ENCODE measurements at regions not wholly inside any gene's neighbourhood (a gene's known extent, or its start where the extent isn't known, plus 50 kb on each side); places are given as distances from the start of the nearest gene placed in this dataset.
"Not testable (repeated sequence)": the region's sequence is repeated elsewhere in the genome, so short reads cannot be mapped to it uniquely, and the experiment has no call there.

DNA sequence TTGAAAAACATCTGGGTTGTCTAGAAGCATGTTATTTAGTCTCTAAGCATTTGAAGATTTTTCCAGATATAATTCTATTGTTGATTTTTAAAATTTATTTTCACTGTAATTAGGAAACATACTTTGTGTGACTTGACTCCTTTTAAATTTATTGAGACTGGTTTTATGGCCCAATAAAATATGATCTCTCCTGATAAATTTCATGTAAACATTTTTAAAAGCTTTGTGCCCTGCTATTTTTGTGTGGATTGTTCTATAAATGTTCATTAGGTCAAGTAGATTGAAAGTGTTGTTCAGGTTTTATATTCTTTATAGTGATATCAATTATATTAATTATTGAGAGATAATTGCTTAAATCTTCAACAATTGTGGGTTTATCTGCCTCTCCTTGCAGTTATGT, 105.4 kb downstream of the RFX6 start:
- DNase-seq (ENCODE audit: low read depth, low spot score) = no peak

DNA sequence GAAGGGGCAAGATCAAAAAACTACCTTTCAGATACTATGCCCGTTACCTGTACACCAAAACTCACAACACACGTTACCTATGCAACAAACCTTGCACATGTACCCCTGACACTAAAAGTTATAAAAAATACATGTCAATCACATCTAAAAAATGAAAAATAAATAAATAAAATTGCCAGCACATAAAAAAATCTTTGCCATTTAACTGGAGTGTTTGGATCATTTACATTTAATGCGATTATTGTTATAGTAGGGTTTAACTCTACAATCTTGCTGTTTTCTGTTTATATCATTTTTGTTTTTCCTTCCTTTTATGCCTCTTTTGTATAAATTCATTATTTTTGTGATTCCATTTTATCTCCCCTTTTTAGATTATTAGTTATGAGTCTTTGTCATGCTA, 106.3 kb downstream of the RFX6 start:
- no peak for DNase-seq (ENCODE audit: low read depth, low spot score)
- no peak overlapping the region for H3K4me3 ChIP-seq (ENCODE audit: low read length)

More for the DNA sequence above, 105.4 kb downstream of the RFX6 start:
- H3K4me3 ChIP-seq (ENCODE audit: low read length) = no peak overlapping the region

DNA sequence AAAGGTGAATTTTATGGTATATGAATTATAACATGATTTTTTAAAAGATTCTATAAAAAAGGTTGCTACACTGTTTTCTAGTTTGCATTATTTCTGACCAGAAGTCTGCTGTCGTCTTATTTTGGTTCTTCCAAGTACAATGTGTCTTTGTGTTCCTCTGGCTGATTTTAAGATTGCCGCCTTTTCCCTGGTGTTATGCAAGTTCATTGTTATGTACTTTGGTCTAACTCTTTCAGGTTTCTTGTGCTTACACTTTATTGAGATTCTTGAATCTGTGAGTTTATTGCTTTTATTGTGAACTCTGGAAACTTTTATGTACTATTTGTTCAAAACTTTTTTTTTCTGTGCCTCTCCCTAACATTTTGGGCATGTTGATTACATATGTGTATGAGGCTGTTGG, 109.8 kb downstream of the RFX6 start:
- H3K4me3 ChIP-seq (ENCODE audit: low read length) = no peak overlapping the region
- DNase-seq (ENCODE audit: low read depth, low spot score) = no peak

DNA sequence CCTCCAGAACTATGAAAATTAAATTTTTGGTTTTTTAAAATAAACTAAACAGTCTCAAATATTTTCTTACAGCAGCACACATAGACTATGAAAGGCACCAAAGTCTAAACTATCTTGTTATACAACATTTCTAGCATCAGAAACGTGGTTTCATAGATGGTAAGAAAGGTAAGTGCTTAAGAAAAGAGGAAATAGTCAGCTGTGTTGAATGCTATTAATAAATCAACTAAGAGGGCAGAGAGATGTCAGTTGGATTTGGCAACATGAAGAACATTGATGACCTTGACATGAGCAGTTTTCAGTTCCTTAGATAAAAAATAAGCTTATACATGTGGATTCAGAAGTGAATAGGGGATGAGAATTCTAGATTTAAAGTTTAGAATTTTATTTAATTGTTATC, 113.6 kb downstream of the RFX6 start:
- no peak for DNase-seq (ENCODE audit: low read depth, low spot score)
- no peak overlapping the region for H3K4me3 ChIP-seq (ENCODE audit: low read length)

DNA sequence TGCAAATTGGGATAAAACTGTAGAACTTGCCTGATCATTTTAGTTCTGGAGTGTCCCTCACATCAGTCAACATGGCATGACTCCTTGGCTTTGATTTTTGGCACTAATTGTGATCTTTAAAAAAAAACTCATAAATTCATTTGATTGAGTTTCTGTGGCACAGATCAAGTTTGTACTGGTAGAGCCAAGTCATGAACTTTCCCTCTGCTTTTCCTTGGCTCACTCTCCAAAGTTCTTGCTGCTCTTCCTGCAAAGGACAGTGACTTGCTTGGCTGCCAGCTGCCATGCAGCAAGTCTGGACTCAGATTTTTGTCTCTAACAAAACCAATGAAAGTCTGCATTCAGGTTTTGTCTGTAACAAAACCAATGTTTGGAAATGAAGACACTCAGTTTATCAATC, 115.5 kb downstream of the RFX6 start:
- H3K4me3 ChIP-seq (ENCODE audit: low read length) = no peak overlapping the region
- DNase-seq (ENCODE audit: low read depth, low spot score) = no peak

DNA sequence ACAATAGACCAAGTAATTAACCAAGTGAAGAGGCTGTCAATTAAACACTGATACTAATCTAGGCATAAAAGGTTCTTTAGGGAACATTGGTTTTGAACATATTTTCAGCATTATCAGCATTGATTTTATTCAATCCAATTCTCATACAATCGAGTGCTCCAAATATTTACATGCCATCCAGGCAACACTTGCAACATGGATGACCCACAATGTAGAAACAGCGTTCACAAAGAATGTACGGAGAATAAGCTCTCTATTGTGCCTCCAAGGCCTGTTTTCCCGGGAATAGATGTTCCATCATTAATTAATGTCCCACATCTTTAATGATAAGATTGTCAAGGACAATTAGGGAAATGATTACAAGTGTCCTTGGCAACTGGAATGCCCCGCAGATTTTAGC, 117.4 kb downstream of the RFX6 start:
- no peak overlapping the region for H3K4me3 ChIP-seq (ENCODE audit: low read length)
- DNase-seq (ENCODE audit: low read depth, low spot score) = no peak

DNA sequence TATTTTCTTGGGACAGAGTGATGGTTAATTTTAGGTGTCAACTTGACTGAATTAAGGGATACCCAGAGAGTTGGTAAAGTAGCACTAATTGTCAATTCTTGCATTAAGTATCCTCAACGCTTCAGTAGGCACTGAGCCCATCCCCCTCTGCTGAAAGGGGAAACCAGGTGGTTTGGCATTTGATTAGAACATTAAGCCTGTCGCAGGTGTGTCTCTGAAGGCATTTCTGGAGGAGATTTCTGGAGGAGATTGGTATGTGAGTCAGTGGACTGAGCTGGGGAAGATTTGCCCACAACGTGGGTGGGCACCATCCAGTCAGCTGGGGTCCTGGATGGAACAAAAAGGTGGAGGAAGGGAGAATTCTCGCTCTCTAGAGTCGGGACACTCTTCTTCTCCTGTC, 119.8 kb downstream of the RFX6 start:
- H3K4me3 ChIP-seq (ENCODE audit: low read length) = no peak overlapping the region
- DNase-seq (ENCODE audit: low read depth, low spot score) = no peak

DNA sequence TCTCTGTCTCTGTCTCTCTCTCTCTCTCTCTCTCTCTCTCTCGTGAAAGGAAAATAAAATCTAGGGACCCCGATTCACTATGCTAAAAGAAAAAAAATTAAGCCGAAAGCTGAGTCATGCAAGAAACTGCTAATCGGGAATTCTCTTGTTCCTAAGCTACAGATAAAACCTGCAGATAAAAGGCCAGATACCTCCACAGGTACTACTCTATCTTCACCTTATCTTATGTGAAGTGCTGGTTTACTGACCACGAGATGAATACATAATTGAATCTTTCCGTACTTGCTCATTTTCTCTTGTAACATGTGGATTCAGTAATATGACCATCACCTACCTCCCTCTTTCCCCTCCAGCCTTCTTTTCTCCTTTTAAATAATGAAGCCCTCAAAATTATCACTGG, 120.5 kb downstream of the RFX6 start:
- DNase-seq (ENCODE audit: low read depth, low spot score) = no peak
- H3K4me3 ChIP-seq (ENCODE audit: low read length) = no peak overlapping the region

DNA sequence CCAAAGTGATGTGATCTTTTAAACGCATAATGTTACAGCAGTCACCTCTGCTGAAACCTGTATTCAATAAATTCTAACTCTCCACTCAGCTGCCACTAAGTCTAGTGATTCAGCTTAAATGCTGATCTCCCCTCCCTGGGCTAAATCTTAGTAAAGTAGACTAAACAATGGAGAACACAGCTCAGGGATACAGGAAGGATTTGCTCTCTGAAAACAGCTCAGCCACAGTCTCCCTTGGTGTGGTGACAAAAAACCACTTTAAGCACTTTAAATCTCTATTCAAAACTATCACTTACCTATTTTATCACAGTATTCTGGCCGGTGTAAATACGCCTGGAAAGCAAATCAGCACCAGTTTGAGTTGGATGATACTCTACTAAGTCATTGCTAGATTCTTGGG, 130.6 kb downstream of the RFX6 start:
- no peak for DNase-seq (ENCODE audit: low read depth, low spot score)
- H3K4me3 ChIP-seq (ENCODE audit: low read length) = no peak overlapping the region

DNA sequence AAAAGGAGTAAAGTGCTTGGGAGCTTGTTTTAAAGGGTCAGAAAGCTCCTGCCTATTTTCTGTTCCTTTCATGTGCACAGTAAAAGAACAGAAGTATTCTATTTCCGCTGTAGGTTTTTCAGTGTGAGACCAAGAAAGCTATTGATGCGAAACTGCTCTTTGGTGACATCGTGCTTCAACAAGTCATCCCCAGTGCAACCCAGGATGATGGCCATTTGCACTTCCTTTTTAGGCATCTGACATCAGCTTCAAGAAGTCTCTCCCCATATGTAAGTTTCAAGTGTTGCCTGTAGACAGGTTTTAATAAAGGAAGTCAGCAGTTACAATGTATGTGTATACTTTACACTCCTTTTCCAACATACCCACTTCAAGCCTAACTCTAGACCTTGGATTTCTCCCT, 131.6 kb downstream of the RFX6 start:
- DNase-seq (ENCODE audit: low read depth, low spot score) = peak; percentile 9

DNA sequence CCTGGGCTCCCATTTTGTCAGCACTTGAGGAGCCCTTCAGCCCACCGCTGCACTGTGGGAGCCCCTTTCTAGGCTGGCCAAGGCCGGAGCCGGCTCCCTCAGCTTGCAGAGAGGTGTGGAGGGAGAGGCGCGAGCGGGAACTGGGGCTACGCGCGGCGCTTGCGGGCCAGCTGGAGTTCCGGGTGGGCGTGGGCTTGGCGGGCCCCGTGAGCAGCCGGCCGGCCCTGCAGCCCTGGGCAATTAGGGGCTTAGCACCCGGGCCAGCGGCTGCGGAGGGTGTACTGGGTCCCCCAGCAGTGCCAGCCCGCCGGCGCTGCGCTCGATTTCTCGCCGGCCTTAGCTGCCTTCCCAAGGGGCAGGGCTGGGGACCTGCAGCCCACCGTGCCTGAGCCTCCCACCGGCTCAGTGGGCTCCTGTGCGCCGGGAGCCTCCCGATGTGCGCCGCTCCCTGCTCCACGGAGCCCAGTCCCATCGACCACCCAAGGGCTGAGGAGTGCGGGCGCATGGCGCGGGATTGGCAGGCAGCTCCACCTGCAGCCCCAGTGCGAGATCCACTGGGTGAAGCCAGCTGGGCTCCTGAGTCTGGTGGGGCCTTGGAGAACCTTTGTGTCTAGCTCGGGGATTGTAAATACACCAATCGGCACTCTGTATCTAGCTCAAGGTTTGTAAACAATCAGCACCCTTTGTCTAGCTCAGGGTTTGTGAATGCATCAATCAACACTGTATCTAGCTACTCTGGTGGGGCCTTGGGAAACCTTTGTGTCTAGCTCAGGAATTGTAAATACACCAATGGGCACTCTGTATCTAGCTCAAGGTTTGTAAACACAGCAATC, 137.8 kb downstream of the RFX6 start:
- not testable (repeated sequence) for H3K4me3 ChIP-seq (ENCODE audit: low read length); DNase-seq (ENCODE audit: low read depth, low spot score)

More for the DNA sequence above, 131.6 kb downstream of the RFX6 start:
- H3K4me3 ChIP-seq (ENCODE audit: low read length) = no peak overlapping the region

DNA sequence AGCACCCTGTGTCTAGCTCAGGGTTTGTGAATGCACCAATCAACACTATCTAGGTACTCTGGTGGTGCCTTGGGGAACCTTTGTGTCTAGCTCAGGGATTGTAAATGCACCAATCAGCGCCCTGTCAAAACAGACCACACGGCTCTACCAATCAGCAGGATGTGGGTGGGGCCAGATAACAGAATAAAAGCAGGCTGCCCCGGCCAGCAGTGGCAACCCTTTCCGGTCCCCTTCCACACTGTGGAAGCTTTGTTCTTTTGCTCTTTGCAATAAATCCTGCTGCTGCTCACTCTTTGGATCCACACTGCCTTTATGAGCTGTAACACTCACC, 138.4 kb downstream of the RFX6 start:
- not testable (repeated sequence) for DNase-seq (ENCODE audit: low read depth, low spot score); H3K4me3 ChIP-seq (ENCODE audit: low read length)

DNA sequence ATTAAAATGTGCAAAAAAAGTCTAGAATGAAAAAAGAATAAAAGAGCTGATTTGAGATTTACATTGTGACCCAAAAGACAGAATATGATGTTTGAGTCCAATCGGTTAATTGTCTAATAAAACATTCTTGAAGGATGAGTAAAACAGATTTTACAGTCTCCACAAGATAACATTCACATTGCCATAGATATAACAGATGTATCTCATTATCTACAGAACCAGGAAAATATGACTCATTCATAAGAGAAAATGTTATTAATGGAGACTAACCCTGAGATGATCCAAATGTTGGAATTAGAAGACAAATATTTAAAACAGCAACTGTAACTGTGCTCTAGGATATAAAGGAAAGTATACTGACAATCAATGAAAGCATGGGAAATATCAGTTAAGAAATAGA, 141.7 kb downstream of the RFX6 start:
- no peak for DNase-seq (ENCODE audit: low read depth, low spot score)
- no peak overlapping the region for H3K4me3 ChIP-seq (ENCODE audit: low read length)

DNA sequence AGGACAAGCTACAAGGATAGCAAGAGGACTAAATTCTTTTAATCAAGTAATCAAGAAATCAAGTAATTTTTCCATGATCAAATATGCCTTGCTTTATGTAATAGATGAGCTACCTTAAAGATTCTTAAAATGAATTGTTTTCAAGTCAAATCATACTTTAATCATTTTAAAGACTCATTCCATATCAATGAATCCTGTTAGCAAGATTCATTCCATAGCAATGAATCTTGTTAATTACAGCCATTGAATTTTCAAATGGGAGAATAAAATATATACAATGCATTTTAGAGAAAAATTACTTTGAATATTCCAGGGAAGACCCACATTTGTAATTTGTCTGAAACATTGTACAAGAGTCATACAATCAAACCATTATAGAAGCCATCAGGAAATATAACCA, 145.7 kb downstream of the RFX6 start:
- no peak overlapping the region for H3K4me3 ChIP-seq (ENCODE audit: low read length)
- DNase-seq (ENCODE audit: low read depth, low spot score) = no peak

DNA sequence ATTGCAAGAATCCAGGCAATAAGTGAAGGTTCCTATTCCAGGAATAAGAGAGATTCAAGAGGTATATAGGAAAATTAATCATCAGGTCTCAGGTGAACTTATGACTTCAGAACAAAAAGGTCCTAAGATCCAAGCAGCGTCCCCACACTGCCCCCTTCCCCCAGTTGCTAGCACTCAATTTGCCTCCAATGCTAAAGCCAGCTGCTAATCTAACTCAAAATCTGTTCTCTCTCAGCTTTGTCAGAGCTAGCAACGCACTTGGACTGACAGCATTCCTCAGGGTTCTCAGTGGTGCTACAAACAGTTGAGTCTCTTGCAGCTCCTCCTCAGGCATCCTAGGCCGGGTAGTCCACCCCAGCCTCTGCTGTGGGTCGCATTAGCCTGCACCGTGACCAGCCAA, 148.3 kb downstream of the RFX6 start:
- no peak for DNase-seq (ENCODE audit: low read depth, low spot score)
- no peak overlapping the region for H3K4me3 ChIP-seq (ENCODE audit: low read length)

DNA sequence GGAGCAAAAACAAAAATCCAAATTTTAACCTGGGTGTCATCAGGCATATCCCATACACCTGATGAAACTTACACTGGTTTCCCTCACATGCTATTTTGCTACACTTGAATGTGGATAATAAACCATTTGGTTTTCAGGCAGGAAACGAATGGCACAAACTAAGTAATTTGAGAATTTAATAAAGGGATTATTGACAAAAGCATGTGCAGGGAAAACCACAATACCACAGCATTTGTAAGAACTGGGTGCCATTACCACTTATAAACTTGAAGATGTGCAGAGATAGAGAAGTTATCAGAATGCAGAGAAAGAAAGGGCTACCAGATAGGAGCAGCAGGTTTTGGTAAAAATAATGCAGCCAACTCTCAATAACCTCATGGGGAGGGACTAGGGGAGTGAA, 151.2 kb downstream of the RFX6 start:
- H3K4me3 ChIP-seq (ENCODE audit: low read length) = no peak overlapping the region
- DNase-seq (ENCODE audit: low read depth, low spot score) = no peak

DNA sequence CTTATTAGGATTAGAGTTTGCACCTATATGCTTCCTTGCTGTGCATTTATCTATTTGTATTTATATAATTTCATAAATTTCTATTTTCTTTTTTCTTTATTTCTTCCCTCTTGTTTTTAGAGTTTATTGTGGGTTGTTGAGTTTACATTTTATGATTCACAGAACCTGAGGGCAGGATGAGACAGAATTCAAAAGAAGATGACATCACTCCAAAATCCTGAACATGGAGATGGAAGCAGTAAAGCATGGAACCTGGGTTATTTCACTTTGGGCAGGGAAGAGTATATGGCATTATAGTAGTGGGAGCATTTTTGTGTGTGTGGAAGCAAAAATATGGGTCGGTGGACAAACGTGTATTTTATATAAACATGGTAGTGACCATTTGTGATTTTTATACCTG, 157.5 kb downstream of the RFX6 start:
- DNase-seq (ENCODE audit: low read depth, low spot score) = no peak
- no peak overlapping the region for H3K4me3 ChIP-seq (ENCODE audit: low read length)

DNA sequence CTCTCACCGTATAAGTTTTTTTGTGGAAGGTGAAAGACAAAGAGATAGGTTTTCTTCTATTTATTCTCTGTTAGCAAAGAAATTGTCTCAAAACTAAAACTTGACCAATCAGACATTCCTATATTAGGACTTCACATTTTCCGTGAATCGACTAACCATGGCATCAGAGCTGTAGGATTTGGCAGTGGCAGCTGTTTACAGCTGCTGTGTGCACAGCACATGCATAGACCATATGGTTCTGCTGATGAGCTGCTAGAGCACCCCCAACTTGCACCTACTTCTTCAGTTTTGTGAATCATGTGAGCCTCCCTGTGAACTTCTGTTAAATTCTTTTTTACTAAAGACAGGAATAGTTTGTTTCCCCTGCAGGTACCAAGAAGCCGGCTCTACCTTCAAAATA, 157.9 kb downstream of the RFX6 start:
- DNase-seq (ENCODE audit: low read depth, low spot score) = no peak
- no peak overlapping the region for H3K4me3 ChIP-seq (ENCODE audit: low read length)

DNA sequence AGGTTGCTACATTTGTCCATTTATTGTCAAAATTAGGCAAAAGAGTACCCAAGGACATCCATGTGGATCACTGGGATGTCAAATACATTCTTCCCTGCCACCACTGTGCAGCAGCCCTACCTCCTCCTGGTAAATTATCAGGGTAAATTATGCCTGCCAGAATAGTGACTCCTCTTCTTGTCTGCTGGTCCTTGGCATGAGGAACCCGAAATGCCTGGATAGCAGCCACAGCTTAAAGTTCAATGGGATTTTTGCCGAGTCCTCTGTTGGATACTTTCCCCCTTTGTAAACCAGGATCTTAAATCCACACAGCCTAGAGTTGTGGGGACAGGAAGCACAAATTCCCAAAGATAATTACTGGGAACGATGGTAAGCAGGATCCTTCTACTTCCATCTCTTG, 173.3 kb downstream of the RFX6 start:
- no peak for DNase-seq (ENCODE audit: low read depth, low spot score)
- no peak overlapping the region for H3K4me3 ChIP-seq (ENCODE audit: low read length)

DNA sequence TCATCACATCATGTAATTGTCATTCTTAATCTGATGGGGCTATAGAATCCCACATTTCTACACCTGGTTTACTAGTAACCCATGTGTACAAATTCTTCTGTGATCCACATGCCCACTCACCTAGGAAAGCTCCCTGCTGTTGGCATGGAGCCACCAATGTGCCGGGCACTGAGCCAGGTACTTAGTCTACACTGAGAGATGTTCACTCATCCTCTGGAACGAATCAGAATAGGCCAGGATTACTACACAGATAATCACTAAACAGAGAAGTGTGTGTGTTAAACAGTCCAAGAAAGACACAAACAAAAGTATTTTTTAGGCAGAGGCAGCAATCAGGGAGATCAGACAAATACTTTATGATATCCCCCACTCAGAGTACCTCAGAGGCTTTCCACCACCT, 193.2 kb upstream of the VGLL2 start:
- DNase-seq (ENCODE audit: low read depth, low spot score) = no peak
- no peak overlapping the region for H3K4me3 ChIP-seq (ENCODE audit: low read length)

DNA sequence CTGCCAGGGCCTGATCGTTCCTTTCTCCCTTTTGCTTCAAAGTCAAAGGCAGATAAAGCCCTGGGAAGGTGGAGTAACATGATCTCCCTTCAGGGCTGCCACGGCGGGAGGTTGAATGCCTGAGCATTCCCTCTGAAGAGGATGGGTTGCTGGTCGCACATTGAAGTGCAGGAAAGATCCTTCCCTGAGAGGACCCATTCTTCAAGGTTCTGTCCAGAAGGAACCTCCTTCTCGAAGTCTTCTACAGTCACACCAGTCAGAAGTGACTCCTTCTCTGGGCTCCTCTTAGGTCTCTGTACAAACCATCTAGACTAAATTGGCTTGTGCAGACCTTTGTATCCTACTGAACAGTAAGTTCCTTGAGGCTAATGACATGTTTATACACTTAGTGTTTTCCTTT, 192.6 kb upstream of the VGLL2 start:
- H3K4me3 ChIP-seq (ENCODE audit: low read length) = no peak overlapping the region
- no peak for DNase-seq (ENCODE audit: low read depth, low spot score)

DNA sequence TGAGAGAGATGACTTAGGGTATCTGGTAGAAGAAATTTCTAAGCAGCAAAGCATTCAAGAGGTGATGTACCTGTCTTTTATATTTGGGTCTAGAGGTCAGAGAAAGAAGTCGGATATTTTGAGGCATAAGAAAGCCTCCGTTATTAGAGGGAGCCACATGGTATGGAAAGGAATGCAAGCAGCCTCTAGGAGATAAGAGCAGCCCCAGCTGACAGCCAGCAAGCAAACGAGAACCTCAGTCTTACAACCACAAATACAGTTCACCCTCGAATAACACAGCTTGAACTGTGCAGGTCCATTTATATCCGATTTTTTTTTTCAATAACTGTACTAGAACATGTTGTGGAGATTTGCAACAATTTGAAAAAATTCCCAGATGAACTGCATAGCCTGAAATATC, 190.7 kb upstream of the VGLL2 start:
- no peak for DNase-seq (ENCODE audit: low read depth, low spot score)
- no peak overlapping the region for H3K4me3 ChIP-seq (ENCODE audit: low read length)

All from Jurkat, Clone E6-1 (cell line).